ENCODE measurements at regions not wholly inside any gene's neighbourhood (a gene's known extent, or its start where the extent isn't known, plus 50 kb on each side); places are given as distances from the start of the nearest gene placed in this dataset.

DNA sequence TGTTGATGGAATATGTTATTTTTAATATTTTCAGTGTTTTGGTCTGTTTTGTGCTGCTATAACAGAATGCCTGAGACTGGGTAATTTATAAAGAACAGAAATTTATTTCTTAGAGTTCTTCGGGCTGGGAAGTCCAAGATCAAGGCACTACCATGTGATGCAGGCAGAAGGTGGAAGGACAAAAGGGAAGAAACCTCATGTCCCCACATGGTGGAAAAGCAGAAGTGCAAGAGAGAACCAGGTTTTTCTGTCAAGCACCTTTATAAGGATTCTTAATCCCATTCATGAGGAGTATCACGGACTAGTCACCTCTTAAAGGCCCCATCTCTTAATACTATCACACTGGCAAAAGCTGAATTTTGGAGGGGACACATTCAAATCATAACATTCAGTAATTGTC is 57.9 kb upstream of the EPHB3 start:
- TF ChIP-seq CTCF (IDR thresholded peaks at IDR 0.05): no peak
- TF ChIP-seq POLR2A (IDR thresholded peaks at IDR 0.05): no peak
